ENCODE measurements at regions not wholly inside any gene's neighbourhood (a gene's known extent, or its start where the extent isn't known, plus 50 kb on each side); places are given as distances from the start of the nearest gene placed in this dataset.

DNA sequence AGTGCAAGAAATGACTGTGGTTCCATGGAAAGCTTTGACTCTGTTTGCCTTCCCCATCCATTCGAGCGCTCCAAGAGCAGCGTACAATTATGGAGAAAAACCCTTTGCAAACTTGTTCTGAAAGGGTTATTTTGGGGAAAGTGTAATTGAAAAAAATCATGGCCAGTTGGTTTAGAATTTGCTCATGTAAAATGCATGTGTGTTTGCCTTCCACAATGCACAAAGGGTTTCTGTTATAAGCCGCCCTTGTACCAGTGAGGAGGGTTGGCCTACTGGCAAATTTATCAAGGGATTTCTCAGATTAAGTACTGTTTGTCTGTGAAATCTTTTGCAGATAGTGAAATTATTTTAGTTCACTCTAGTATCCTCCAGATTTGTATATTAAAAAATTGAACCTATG, 62.7 kb upstream of the PELI2 start:
- Mint-ChIP-seq H3K27ac (ENCODE audit: unreplicated experiment) (no peak overlapping the region), H3K4me1 (ENCODE audit: unreplicated experiment) (peaks cover 14% of the 10 kb centered on the region), H3K36me3 (ENCODE audit: low read depth, unreplicated experiment) (no peaks in the 10 kb centered on the region)

DNA sequence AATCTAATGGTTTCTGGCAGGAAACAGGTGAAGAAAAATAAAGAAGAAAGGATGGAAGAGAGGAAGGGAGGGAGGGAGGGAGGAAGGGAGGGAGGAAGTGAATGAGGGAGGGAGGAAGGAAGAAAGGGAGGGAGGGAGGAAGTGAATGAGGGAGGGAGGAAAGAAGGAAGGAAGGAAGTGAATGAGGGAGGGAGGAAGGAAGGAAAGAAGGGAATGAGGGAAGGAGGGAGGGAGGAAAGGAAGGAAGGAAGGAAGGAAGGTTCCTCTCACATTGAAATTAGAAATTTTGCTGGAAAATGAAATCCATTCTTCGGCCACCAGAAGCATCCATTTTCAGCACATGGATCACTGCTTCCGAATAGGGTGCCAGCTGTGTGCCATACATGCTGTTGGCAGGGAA, 62.2 kb upstream of the PELI2 start:
- no peak for DNase-seq (ENCODE audit: low spot score)
- TF ChIP-seq CTCF (IDR thresholded peaks at IDR 0.05; ENCODE audit: unreplicated experiment), result no peak
- H3K27ac Mint-ChIP-seq (ENCODE audit: unreplicated experiment), result no peak overlapping the region
- no peak overlapping the region for H3K4me3 Mint-ChIP-seq (ENCODE audit: unreplicated experiment)
- H3K27me3 Mint-ChIP-seq (ENCODE audit: unreplicated experiment), result no peaks in the 10 kb centered on the region
- peaks cover 14% of the 10 kb centered on the region for H3K4me1 Mint-ChIP-seq (ENCODE audit: unreplicated experiment)
- no peaks in the 10 kb centered on the region for H3K9me3 Mint-ChIP-seq (ENCODE audit: unreplicated experiment)
- H3K36me3 Mint-ChIP-seq (ENCODE audit: low read depth, unreplicated experiment), result no peaks in the 10 kb centered on the region

More for the DNA sequence above, 62.7 kb upstream of the PELI2 start:
- Mint-ChIP-seq H3K9me3 (ENCODE audit: unreplicated experiment) (no peaks in the 10 kb centered on the region), H3K4me3 (ENCODE audit: unreplicated experiment) (no peak overlapping the region), H3K27me3 (ENCODE audit: unreplicated experiment) (no peaks in the 10 kb centered on the region)
- DNase-seq (ENCODE audit: low spot score), result no peak
- TF ChIP-seq CTCF (IDR thresholded peaks at IDR 0.05; ENCODE audit: unreplicated experiment), result no peak

- Mint-ChIP-seq H3K36me3 (ENCODE audit: low read depth, unreplicated experiment) (no peaks in the 10 kb centered on the region), H3K4me1 (ENCODE audit: unreplicated experiment) (peaks cover 14% of the 10 kb centered on the region), H3K9me3 (ENCODE audit: unreplicated experiment) (no peaks in the 10 kb centered on the region), H3K27ac (ENCODE audit: unreplicated experiment) (no peak overlapping the region), H3K4me3 (ENCODE audit: unreplicated experiment) (no peak overlapping the region), H3K27me3 (ENCODE audit: unreplicated experiment) (no peaks in the 10 kb centered on the region)
- no peak for TF ChIP-seq CTCF (IDR thresholded peaks at IDR 0.05; ENCODE audit: unreplicated experiment)
- no peak for DNase-seq (ENCODE audit: low spot score)
Observed at GRCh38 chr14:56057071-56057741, 61.0 kb upstream of the PELI2 start.

DNA sequence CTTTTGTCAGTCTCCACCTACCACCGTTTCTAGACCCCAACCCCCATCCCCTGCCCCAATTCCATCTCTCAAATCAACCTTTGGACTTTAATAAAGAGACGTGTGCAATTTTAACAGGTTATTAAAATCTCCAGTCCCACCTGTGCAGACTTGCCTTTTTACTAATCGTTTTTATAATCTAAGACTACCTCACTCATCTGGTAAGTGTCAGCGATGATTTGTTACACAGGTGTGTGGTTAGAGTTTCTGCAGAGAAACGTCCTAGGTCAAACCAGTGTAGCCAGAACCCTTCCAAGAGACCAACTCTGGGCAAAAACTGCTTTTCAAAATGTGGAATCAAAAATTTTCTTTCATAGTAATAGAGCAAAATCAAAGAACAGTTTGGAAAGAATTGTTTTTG, 60.4 kb upstream of the PELI2 start:
- peaks cover 14% of the 10 kb centered on the region for H3K4me1 Mint-ChIP-seq (ENCODE audit: unreplicated experiment)
- no peak overlapping the region for H3K27ac Mint-ChIP-seq (ENCODE audit: unreplicated experiment)
- H3K27me3 Mint-ChIP-seq (ENCODE audit: unreplicated experiment), result no peaks in the 10 kb centered on the region
- no peak for DNase-seq (ENCODE audit: low spot score)
- H3K36me3 Mint-ChIP-seq (ENCODE audit: low read depth, unreplicated experiment), result no peaks in the 10 kb centered on the region
- no peak overlapping the region for H3K4me3 Mint-ChIP-seq (ENCODE audit: unreplicated experiment)
- no peak for TF ChIP-seq CTCF (IDR thresholded peaks at IDR 0.05; ENCODE audit: unreplicated experiment)
- no peaks in the 10 kb centered on the region for H3K9me3 Mint-ChIP-seq (ENCODE audit: unreplicated experiment)

DNA sequence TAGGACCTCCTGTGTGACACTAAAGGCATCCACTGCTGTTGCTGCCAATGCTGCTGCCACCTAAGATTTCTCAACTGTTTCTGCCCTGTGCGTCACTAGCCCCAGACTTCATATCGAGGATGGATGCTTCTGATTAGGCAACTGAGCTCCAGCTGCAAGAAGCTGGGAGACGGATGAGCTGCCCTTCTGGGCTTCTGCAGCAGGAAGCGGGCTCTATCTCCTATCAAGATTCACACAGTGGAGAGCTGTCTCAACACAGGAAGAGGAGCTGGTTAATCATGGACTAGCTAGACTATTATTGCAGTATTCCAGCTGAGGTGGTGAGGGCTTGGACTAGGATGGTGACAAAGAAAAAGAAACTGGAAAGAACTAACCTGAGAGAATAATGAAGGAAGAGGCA, 59.2 kb upstream of the PELI2 start:
- no peaks in the 10 kb centered on the region for H3K27me3 Mint-ChIP-seq (ENCODE audit: unreplicated experiment)

More for the DNA sequence above, 59.2 kb upstream of the PELI2 start:
- TF ChIP-seq CTCF (IDR thresholded peaks at IDR 0.05; ENCODE audit: unreplicated experiment), result no peak
- no peak overlapping the region for H3K4me3 Mint-ChIP-seq (ENCODE audit: unreplicated experiment)
- H3K36me3 Mint-ChIP-seq (ENCODE audit: low read depth, unreplicated experiment), result no peaks in the 10 kb centered on the region
- H3K4me1 Mint-ChIP-seq (ENCODE audit: unreplicated experiment), result peaks cover 14% of the 10 kb centered on the region
- H3K9me3 Mint-ChIP-seq (ENCODE audit: unreplicated experiment), result no peaks in the 10 kb centered on the region
- DNase-seq (ENCODE audit: low spot score), result no peak
- H3K27ac Mint-ChIP-seq (ENCODE audit: unreplicated experiment), result no peak overlapping the region
